K562 (cell line): ENCODE measurements at regions not wholly inside any gene's neighbourhood (a gene's known extent, or its start where the extent isn't known, plus 50 kb on each side); places are given as distances from the start of the nearest gene placed in this dataset.

Experiments
- ATAC-seq: fragments of 200-7000 bp; cut with Tn5 transposase; 3 replicates; pipeline ENCODE4 v1.9.1; 2020; ENCODE audit warnings: moderate library complexity
- BruUV-seq: library from RNA; stranded (reverse); fragments of 400-500 nt; replicated peaks from 2 replicates; lab custom pipeline; 2021; lab: Mats Ljungman, UMichigan
- CTCF ChIA-PET: fragments of 300-600 bp; formaldehyde crosslinking; extraction: SDS; loops from one replicate; lab custom pipeline; 2021; ENCODE audit warnings: low intra/inter-chr PET ratio; lab: Yijun Ruan, JAX
- POLR2A ChIA-PET: fragments of 300-600, 350-650 bp; sonication (Branson Sonifier 250); formaldehyde crosslinking; extraction: SDS; loops from one replicate; lab custom pipeline; 2021; ENCODE audit warnings: antibody characterized with exemption, inconsistent platforms; lab: Yijun Ruan, JAX
- DNase-seq, 4 experiments: peaks; one replicate each; pipeline versions ENCODE4 v3.0.0 to v3.0.0-alpha.2; 2011 to 2018; ENCODE audit warnings: low spot score in 3 of 4, mixed read lengths in 3 of 4; ENCODE audit errors: extremely low read depth in 1 of 4
- FAIRE-seq: peaks from 2 replicates; lab custom pipeline; 2011; peaks lifted over from hg19 to GRCh38; lab: Jason Lieb, UNC
- H2AFZ ChIP-seq: 2 replicates; pipeline ENCODE4 v1.6.0; 2011; ENCODE audit warnings: low read depth, low read length, control low read depth, inconsistent platforms
- H3K27ac ChIP-seq: fragments of 200-600 bp; 3 replicates; pipeline ENCODE4 v1.8.0; 2011; ENCODE audit warnings: low read depth, mild to moderate bottlenecking, control low read depth, inconsistent platforms, low read length, moderate library complexity, mixed read lengths; ENCODE audit errors: extremely low read depth
- H3K27me3 ChIP-seq, 2 experiments: fragments of 300-600 bp in 1 of 2; 2 replicates in 1 of 2; 3 replicates in 1 of 2; pipeline versions ENCODE4 v1.6.0 to v1.8.0; 2011; ENCODE audit warnings: inconsistent platforms in 2 of 2, low read length in 2 of 2, mild to moderate bottlenecking in 1 of 2, mixed read lengths in 1 of 2, moderate library complexity in 1 of 2; ENCODE audit not compliant: control insufficient read depth in 2 of 2, insufficient read depth in 2 of 2
- H3K36me3 ChIP-seq: fragments of 300-600 bp; 3 replicates; pipeline ENCODE4 v1.8.0; 2011; ENCODE audit warnings: mild to moderate bottlenecking, low read length, inconsistent platforms; ENCODE audit not compliant: control insufficient read depth, insufficient read depth
- H3K4me1 ChIP-seq, 2 experiments: fragments of 200-600 bp in 1 of 2; replicated peaks in 1 of 2; 2 replicates in 1 of 2; 3 replicates in 1 of 2; pipeline versions ENCODE4 v1.5.1 to v1.8.0; 2011; ENCODE audit warnings: inconsistent platforms in 2 of 2, low read length in 2 of 2, mild to moderate bottlenecking in 1 of 2, mixed read lengths in 1 of 2, moderate library complexity in 1 of 2; ENCODE audit not compliant: control insufficient read depth in 2 of 2, insufficient read depth in 2 of 2
- H3K4me2 ChIP-seq: 2 replicates; pipeline ENCODE4 v1.6.1; 2011; ENCODE audit warnings: low read length, control low read depth, inconsistent platforms, mixed read lengths; ENCODE audit not compliant: insufficient read depth
- H3K4me3 ChIP-seq: fragments of 200-600 bp; sonication (generic), shearing (Covaris generic); 2 replicates; pipeline ENCODE4 v1.5.1; 2016; ENCODE audit warnings: control low read depth, inconsistent platforms
- H3K79me2 ChIP-seq: fragments of 200-600 bp; 3 replicates; pipeline ENCODE4 v1.8.0; 2011; ENCODE audit warnings: low read length, inconsistent platforms; ENCODE audit not compliant: control insufficient read depth, insufficient read depth
- H3K9ac ChIP-seq, 2 experiments: 2 replicates each; pipeline versions ENCODE4 v1.6.0 to v1.6.1; 2011; ENCODE audit warnings: low read depth in 2 of 2, low read length in 2 of 2, control low read depth in 1 of 2, inconsistent platforms in 1 of 2, mild to moderate bottlenecking in 1 of 2, mixed read lengths in 1 of 2; ENCODE audit not compliant: insufficient read depth in 1 of 2
- H3K9me1 ChIP-seq: one replicate; pipeline ENCODE4 v1.6.0; 2011; ENCODE audit warnings: inconsistent platforms, mild to moderate bottlenecking, low read length, moderate library complexity; ENCODE audit not compliant: control insufficient read depth, insufficient read depth
- H3K9me3 ChIP-seq: replicated peaks from 2 replicates; pipeline ENCODE4 v1.5.1; 2011; ENCODE audit warnings: low read depth, low read length, inconsistent platforms; ENCODE audit not compliant: control insufficient read depth, insufficient read depth
- H4K20me1 ChIP-seq: replicated peaks from 2 replicates; pipeline ENCODE4 v1.6.1; 2011; ENCODE audit warnings: low read length, inconsistent platforms, mixed read lengths; ENCODE audit not compliant: control insufficient read depth, insufficient read depth
- CBX5 ChIP-seq: IDR thresholded peaks from 2 replicates; pipeline ENCODE4 v1.6.1; 2014; ENCODE audit warnings: low read depth, borderline replicate concordance
- CEBPB ChIP-seq: fragments of 450-650 bp; IDR thresholded peaks from 2 replicates; pipeline ENCODE4 v1.6.1; 2016; ENCODE audit warnings: missing genetic modification characterization, missing compliant biosample characterization
- CEBPG ChIP-seq, 3 experiments: fragments of 200-800 bp in 1 of 3; sonication (Bioruptor generic) in 1 of 3; sonication (generic) in 1 of 3; formaldehyde crosslinking in 1 of 3; IDR thresholded peaks in 2 of 3; conservative IDR thresholded peaks in 1 of 3; 2 replicates each; pipeline versions ENCODE4 v1.6.1 to v1.8.0; 2016 to 2022; ENCODE audit warnings: missing compliant biosample characterization in 2 of 3, missing genetic modification characterization in 2 of 3, mild to moderate bottlenecking in 1 of 3, missing genetic modification reagents in 1 of 3
- ELF4 ChIP-seq: fragments of 450-650 bp; formaldehyde crosslinking; IDR thresholded peaks from 2 replicates; pipeline ENCODE4 v1.4.0; 2022; ENCODE audit warnings: missing genetic modification characterization
- NELFE ChIP-seq: IDR thresholded peaks from 2 replicates; pipeline ENCODE4 v1.6.1; 2011; ENCODE audit warnings: mild to moderate bottlenecking; ENCODE audit not compliant: insufficient read depth, insufficient read length
- OTX1 ChIP-seq: fragments of 450-650 bp; formaldehyde crosslinking; IDR thresholded peaks from 2 replicates; pipeline ENCODE4 v1.4.0; 2022; ENCODE audit warnings: mild to moderate bottlenecking
- SIN3B ChIP-seq: fragments of 450-650 bp; IDR thresholded peaks from 2 replicates; pipeline ENCODE4 v1.6.1; 2017; ENCODE audit warnings: low read depth, mild to moderate bottlenecking, moderate library complexity
- TAF1 ChIP-seq: IDR thresholded peaks from 2 replicates; pipeline ENCODE4 v1.6.1; 2011; ENCODE audit warnings: mild to moderate bottlenecking, low read length, moderate library complexity; ENCODE audit not compliant: insufficient read depth, control insufficient read depth, severe bottlenecking; ENCODE audit errors: extremely low read depth
- ZNF551 ChIP-seq: fragments of 250-450 bp; sonication (Bioruptor Pico); IDR thresholded peaks from 2 replicates; pipeline ENCODE4 v1.5.0; 2021; ENCODE audit warnings: mild to moderate bottlenecking, moderate library complexity
- WGBS: fragments of 100-300 bp; shearing (Covaris generic); methylation state at CpG from one replicate; pipeline ENCODE4 v1.1.6; 2016; ENCODE audit warnings: low coverage, mixed read lengths; ENCODE audit not compliant: insufficient coverage; ENCODE audit errors: missing lambda C conversion rate; 5-methylcytosine and 5-hydroxymethylcytosine counted together
- in situ Hi-C: fragments of 300-500 bp; cut with MboI; formaldehyde crosslinking; loops from 4 replicates; pipeline ENCODE4 v1.15.0; 2018; ENCODE audit warnings: inconsistent platforms, mixed read lengths
- intact Hi-C: fragments of 100-400 bp; cut with micrococcal nuclease; formaldehyde crosslinking; loops from 2 replicates; pipeline ENCODE4 v1.14.2; 2022
- TF ChIP-seq, protein P1 (sequence below), 2 experiments: fragments of 450-650 bp in 1 of 2; IDR thresholded peaks; 2 replicates each; pipeline ENCODE4 v1.6.1; 2011 to 2017; ENCODE audit warnings: low read depth in 2 of 2, antibody characterized with exemption in 1 of 2, borderline replicate concordance in 1 of 2, low read length in 1 of 2, mild to moderate bottlenecking in 1 of 2, mixed read lengths in 1 of 2; ENCODE audit not compliant: control insufficient read depth in 1 of 2

DNA sequence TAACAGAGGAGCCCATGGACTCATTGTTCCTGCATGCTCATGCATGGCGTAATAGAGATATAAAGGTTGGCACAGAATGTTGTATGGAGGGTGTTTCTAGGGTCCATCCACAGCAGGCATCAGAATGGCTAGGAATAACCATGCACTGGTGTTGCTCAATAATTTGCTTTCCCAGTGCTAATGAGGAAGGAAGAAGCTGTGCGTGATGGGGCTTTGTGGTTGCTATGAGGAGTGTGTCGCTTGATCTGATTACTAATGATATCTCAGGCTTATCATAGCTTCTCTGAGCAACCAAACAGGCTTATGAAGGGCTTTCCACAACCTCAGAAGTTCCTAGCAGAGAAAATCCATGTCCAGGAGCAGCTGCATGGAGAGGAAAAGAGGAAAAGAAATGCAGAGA lies 151.3 kb upstream of the TRPC7 start:
- H3K9me1 ChIP-seq = no peaks in the 10 kb centered on the region
- POLR2A ChIA-PET = interaction anchor here (1.2 kb wide), 1 partner anchor 15 kb away, joined by 6 read pairs; no protein-coding TSS in a partner anchor
- intact Hi-C loops = no loop called here
- H3K36me3 ChIP-seq = no peaks in the 10 kb centered on the region
- H3K79me2 ChIP-seq = no peaks in the 10 kb centered on the region
- no peak overlapping the region for H3K27ac ChIP-seq
- no peak overlapping the region for H3K9ac ChIP-seq
- ATAC-seq = no peak
- H4K20me1 ChIP-seq = peaks cover 4% of the 10 kb centered on the region
- H2AFZ ChIP-seq = no peak overlapping the region
- no peak overlapping the region for H3K4me3 ChIP-seq
- H3K27me3 ChIP-seq = no peaks in the 10 kb centered on the region
- H3K4me1 ChIP-seq = no peaks in the 10 kb centered on the region
- no peaks in the 10 kb centered on the region for H3K9me3 ChIP-seq
- TF ChIP-seq NELFE (no peak), CEBPB (tag) (peak; percentile 63), CBX5 (no peak), SIN3B (no peak), CEBPG (CRISPR knock-in tag; IDR thresholded peaks at IDR 0.05) (no peak), CEBPG (tag; conservative IDR thresholded peaks at IDR 0.05 in 1 of 2, IDR thresholded peaks at IDR 0.05 in 1 of 2) (peak; percentile 16 to 74; a peak in 2 of 4 replicates)
- TF ChIP-seq, all 486 proteins: peak for 2
- H3K4me2 ChIP-seq = no peak overlapping the region
- in situ Hi-C loops = no loop called here
- BruUV-seq = no TSS peak
- DNase-seq (no peak), FAIRE-seq (no peak)
- CTCF ChIA-PET = no interaction called here
- 48% methylated on average over 3 of the region's 3 CpGs for WGBS

DNA sequence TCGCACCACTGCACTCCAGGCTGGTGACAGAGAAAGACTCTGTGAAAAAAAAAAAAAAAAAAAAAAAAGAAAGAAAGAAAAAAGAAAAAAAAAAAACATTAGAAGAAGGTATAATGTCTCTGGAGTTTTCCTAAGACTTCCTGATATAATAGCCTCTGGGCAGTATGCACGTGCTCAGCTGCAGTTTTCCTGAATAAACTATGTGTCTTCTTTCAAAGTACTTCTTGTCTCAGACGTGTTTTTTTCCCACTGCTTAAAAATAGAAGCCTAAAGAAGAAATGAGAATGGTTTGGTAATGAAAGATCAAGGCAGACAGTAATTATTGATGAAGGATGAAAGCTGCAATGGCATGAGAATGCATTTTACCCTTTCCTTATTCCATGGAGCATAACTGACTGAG lies 148.1 kb upstream of the TRPC7 start:
- ATAC-seq (no peak), FAIRE-seq (no peak), DNase-seq (no peak)
- no peak overlapping the region for H3K4me2 ChIP-seq
- no peak overlapping the region for H2AFZ ChIP-seq
- H3K9me3 ChIP-seq = no peaks in the 10 kb centered on the region
- no peak overlapping the region for H3K9ac ChIP-seq
- no TSS peak for BruUV-seq
- in situ Hi-C loops (no loop called here), intact Hi-C loops (no loop called here)
- ChIA-PET CTCF (no interaction called here), POLR2A (no interaction called here)
- H3K4me3 ChIP-seq = no peak overlapping the region
- no peaks in the 10 kb centered on the region; the same call in 2 of the 3 replicates for H3K79me2 ChIP-seq
- no peaks in the 10 kb centered on the region for H3K9me1 ChIP-seq
- no peak overlapping the region for H3K27ac ChIP-seq
- H3K36me3 ChIP-seq = no peaks in the 10 kb centered on the region
- no peaks in the 10 kb centered on the region for H3K27me3 ChIP-seq
- H4K20me1 ChIP-seq = peaks cover 4% of the 10 kb centered on the region
- 73% methylated on average over 2 of the region's 3 CpGs for WGBS
- peaks cover 0 to 3% of the 10 kb centered on the region in 2 experiments; a peak in 1 of 5 replicates for H3K4me1 ChIP-seq
- TF ChIP-seq OTX1 (CRISPR knock-in tag) = no peak
- TF ChIP-seq ELF4 = no peak
- TF ChIP-seq ZNF551 (CRISPR knock-in tag) = no peak
- TF ChIP-seq, protein P1, sequence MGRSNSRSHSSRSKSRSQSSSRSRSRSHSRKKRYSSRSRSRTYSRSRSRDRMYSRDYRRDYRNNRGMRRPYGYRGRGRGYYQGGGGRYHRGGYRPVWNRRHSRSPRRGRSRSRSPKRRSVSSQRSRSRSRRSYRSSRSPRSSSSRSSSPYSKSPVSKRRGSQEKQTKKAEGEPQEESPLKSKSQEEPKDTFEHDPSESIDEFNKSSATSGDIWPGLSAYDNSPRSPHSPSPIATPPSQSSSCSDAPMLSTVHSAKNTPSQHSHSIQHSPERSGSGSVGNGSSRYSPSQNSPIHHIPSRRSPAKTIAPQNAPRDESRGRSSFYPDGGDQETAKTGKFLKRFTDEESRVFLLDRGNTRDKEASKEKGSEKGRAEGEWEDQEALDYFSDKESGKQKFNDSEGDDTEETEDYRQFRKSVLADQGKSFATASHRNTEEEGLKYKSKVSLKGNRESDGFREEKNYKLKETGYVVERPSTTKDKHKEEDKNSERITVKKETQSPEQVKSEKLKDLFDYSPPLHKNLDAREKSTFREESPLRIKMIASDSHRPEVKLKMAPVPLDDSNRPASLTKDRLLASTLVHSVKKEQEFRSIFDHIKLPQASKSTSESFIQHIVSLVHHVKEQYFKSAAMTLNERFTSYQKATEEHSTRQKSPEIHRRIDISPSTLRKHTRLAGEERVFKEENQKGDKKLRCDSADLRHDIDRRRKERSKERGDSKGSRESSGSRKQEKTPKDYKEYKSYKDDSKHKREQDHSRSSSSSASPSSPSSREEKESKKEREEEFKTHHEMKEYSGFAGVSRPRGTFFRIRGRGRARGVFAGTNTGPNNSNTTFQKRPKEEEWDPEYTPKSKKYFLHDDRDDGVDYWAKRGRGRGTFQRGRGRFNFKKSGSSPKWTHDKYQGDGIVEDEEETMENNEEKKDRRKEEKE (IDR thresholded peaks at IDR 0.05; ENCODE audit: borderline replicate concordance in 1 of 2, control insufficient read depth in 1 of 2, low read depth in 2 of 2, low read length in 1 of 2) = no peak
- TF ChIP-seq TAF1 = no peak
